ENCODE measurements at regions not wholly inside any gene's neighbourhood (a gene's known extent, or its start where the extent isn't known, plus 50 kb on each side); places are given as distances from the start of the nearest gene placed in this dataset.

GRCh38 chr3:35223632-35224394 lies 415.5 kb upstream of the ARPP21 start:
- TF ChIP-seq CTCF (IDR thresholded peaks at IDR 0.05) (no peak), POLR2A (IDR thresholded peaks at IDR 0.05) (no peak)
- Histone ChIP-seq H3K9me3 (no peaks in the 10 kb centered on the region), H3K36me3 (no peaks in the 10 kb centered on the region), H3K4me3 (replicated peaks in 1 of 3) (no peak overlapping the region), H3K27me3 (no peaks in the 10 kb centered on the region), H3K4me1 (no peaks in the 10 kb centered on the region), H3K27ac (no peak overlapping the region)
- intact Hi-C loops (cut with DNase I): no loop called here
- WGBS, 2 donors: 91 to 95% methylated on average over 1 of the region's 1 CpG
- DNase-seq: no peak

GRCh38 chr3:35224565-35225295 lies 414.6 kb upstream of the ARPP21 start:
- no peak overlapping the region for H3K4me3 ChIP-seq (replicated peaks in 1 of 3)
- no peak for DNase-seq
- H3K36me3 ChIP-seq: no peaks in the 10 kb centered on the region
- H3K27me3 ChIP-seq: no peaks in the 10 kb centered on the region
- TF ChIP-seq CTCF (IDR thresholded peaks at IDR 0.05): no peak
- no peak for TF ChIP-seq POLR2A (IDR thresholded peaks at IDR 0.05)
- WGBS, 2 donors: 21 to 29% methylated on average over 3 of the region's 3 CpGs
- no peaks in the 10 kb centered on the region for H3K9me3 ChIP-seq
- no peak overlapping the region for H3K27ac ChIP-seq
- H3K4me1 ChIP-seq: no peaks in the 10 kb centered on the region
- intact Hi-C loops (cut with DNase I): no loop called here

- intact Hi-C loops (cut with DNase I): no loop called here
- Histone ChIP-seq H3K27ac (no peak overlapping the region), H3K36me3 (no peaks in the 10 kb centered on the region), H3K27me3 (no peaks in the 10 kb centered on the region), H3K4me1 (no peaks in the 10 kb centered on the region), H3K9me3 (no peaks in the 10 kb centered on the region), H3K4me3 (replicated peaks in 1 of 3) (no peak overlapping the region)
- TF ChIP-seq POLR2A (IDR thresholded peaks at IDR 0.05) (no peak), CTCF (IDR thresholded peaks at IDR 0.05) (no peak)
- 40 to 60% methylated on average over 2 of the region's 2 CpGs for WGBS, 2 donors
- DNase-seq: no peak
Measured at GRCh38 chr3:35241236-35241635, 398.1 kb upstream of the ARPP21 start.

GRCh38 chr3:35254917-35255316 lies 384.4 kb upstream of the ARPP21 start:
- WGBS, 2 donors: 37 to 45% methylated on average over 4 of the region's 4 CpGs
- Histone ChIP-seq H3K27me3 (no peaks in the 10 kb centered on the region), H3K27ac (no peak overlapping the region), H3K4me3 (replicated peaks in 1 of 3) (no peak overlapping the region), H3K36me3 (no peaks in the 10 kb centered on the region), H3K9me3 (no peaks in the 10 kb centered on the region), H3K4me1 (no peaks in the 10 kb centered on the region)
- TF ChIP-seq POLR2A (IDR thresholded peaks at IDR 0.05): no peak
- no peak for TF ChIP-seq CTCF (IDR thresholded peaks at IDR 0.05)
- DNase-seq: no peak
- intact Hi-C loops (cut with DNase I): no loop called here

GRCh38 chr3:35257641-35258040 lies 381.7 kb upstream of the ARPP21 start:
- no peaks in the 10 kb centered on the region for H3K4me1 ChIP-seq
- TF ChIP-seq POLR2A (IDR thresholded peaks at IDR 0.05) (no peak), CTCF (IDR thresholded peaks at IDR 0.05) (no peak)
- no peaks in the 10 kb centered on the region for H3K9me3 ChIP-seq
- DNase-seq: no peak
- no peaks in the 10 kb centered on the region for H3K27me3 ChIP-seq
- H3K4me3 ChIP-seq (replicated peaks in 1 of 3): no peak overlapping the region
- H3K27ac ChIP-seq: no peak overlapping the region
- intact Hi-C loops (cut with DNase I): no loop called here
- H3K36me3 ChIP-seq: no peaks in the 10 kb centered on the region
